GM13976 (cell line): ENCODE measurements at regions not wholly inside any gene's neighbourhood (a gene's known extent, or its start where the extent isn't known, plus 50 kb on each side); places are given as distances from the start of the nearest gene placed in this dataset.

ENCODE experiments used
- DNase-seq: peaks from one replicate; pipeline ENCODE4 v3.0.0; 2012; ENCODE audit warnings: low spot score
- in situ Hi-C: fragments of 300-500 bp; cut with MboI; formaldehyde crosslinking; loops from one replicate; pipeline ENCODE4 v1.12.0; 2022; ENCODE audit warnings: low sequenced_read_pairs, mixed read lengths, inconsistent platforms; ENCODE audit not compliant: unreplicated experiment
- TF ChIP-seq, protein P1 (sequence below): IDR thresholded peaks from 2 replicates; pipeline ENCODE4 v1.5.1; 2012; ENCODE audit warnings: borderline replicate concordance, mild to moderate bottlenecking; ENCODE audit not compliant: insufficient read depth; ENCODE audit errors: extremely low read depth, missing control alignments, control extremely low read depth

DNA sequence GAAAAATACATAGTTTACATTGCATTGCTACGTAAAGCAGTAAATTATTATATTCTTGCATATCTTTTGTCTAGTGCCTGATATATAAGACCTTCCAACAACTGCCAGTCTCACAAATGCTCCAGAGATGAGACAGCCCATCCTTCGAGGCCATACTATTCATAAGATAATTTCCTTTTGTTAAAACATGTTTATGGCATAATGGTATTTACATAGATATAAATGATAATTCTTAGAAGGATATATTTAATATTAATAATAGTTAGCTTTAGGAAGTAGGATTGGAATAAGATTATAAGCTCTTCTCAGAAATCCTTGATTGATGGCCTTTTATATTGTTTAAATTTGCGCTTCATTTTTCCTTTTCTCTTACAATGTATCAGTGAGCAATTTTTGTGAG is 1410.1 kb upstream of the MIR17HG start:
- in situ Hi-C loops: no loop called here
- no peak for DNase-seq
- TF ChIP-seq, protein P1, sequence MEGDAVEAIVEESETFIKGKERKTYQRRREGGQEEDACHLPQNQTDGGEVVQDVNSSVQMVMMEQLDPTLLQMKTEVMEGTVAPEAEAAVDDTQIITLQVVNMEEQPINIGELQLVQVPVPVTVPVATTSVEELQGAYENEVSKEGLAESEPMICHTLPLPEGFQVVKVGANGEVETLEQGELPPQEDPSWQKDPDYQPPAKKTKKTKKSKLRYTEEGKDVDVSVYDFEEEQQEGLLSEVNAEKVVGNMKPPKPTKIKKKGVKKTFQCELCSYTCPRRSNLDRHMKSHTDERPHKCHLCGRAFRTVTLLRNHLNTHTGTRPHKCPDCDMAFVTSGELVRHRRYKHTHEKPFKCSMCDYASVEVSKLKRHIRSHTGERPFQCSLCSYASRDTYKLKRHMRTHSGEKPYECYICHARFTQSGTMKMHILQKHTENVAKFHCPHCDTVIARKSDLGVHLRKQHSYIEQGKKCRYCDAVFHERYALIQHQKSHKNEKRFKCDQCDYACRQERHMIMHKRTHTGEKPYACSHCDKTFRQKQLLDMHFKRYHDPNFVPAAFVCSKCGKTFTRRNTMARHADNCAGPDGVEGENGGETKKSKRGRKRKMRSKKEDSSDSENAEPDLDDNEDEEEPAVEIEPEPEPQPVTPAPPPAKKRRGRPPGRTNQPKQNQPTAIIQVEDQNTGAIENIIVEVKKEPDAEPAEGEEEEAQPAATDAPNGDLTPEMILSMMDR: no peak

DNA sequence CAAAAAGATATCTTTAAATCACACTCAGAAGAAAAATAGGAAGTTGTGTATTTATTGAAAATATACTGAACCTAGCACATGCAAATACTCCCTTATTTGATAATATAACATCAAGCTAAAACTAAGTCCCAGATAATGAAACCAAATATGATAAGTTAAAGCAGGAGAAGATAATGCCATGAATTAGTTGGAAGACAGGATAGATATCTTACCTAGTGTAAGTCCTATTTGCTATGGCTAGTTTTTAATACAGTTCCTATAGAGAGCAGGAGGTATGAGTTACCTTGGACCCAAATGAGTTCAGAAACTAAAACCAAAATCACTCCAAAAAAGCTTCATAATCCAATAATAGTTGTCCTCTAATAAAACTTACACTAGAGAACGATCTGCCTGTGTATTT is 1407.1 kb upstream of the MIR17HG start:
- TF ChIP-seq, protein P1: no peak
- DNase-seq: no peak
- in situ Hi-C loops: no loop called here

DNA sequence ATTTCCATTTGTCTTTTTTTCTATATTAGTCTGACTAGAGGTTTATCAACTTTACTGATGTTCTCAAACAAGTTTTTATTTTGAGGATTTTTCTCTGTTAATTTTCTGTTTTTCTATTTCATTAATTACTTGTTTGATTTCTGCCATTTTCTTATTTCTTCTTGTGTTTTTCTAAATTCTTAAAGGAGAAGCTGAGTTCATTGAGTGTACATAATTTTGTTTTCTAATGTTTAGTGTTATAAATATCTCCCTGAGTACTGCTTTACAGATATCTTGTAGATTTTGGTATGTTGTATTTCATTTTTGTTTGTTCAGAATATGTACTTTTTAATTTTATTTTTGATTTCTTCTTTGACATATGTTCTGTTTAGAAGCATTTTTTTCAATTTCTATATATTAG is 1404.3 kb upstream of the MIR17HG start:
- TF ChIP-seq, protein P1: no peak

DNA sequence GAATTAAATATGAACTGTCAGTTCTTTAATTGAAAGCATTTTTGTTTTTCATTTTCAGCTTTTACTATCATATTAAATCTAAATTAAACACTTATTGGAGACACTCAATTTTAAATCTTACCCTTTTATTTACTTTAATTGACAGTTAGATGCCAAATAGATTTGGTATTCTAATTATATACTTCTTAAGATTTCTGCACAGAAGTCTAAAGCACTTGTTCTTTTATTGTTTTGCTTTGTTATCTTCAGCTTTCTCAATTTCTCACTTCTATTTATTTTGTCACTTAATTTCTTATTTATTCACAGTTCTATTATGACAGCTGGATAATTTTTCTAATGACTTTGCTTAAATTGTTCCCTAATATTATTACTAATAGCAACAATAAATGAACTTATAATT is 1397.3 kb upstream of the MIR17HG start:
- TF ChIP-seq, protein P1: no peak
- in situ Hi-C loops: no loop called here

More for the DNA sequence above, 1404.3 kb upstream of the MIR17HG start:
- no peak for DNase-seq
- in situ Hi-C loops: no loop called here

DNA sequence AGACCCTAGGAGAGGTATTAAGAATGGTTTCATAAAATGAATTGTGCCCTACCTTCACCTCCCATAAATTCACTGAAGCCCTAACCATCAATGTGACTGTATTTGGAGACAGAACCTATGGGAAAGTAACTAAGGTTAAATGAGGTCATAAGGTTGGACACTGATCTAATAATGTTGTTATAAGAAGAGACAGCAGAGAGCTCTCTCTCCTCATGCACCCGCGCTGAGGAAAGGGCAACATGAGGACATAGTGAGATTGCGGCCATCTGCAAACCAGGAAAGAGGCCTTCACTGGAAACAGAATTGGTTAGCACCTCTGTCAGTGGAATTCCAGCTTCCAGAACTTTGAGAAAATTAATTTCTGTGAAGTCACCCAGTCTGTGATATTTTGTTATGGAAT is 1396.1 kb upstream of the MIR17HG start:
- in situ Hi-C loops: no loop called here
- DNase-seq: no peak

More for the DNA sequence above, 1397.3 kb upstream of the MIR17HG start:
- DNase-seq: no peak

DNA sequence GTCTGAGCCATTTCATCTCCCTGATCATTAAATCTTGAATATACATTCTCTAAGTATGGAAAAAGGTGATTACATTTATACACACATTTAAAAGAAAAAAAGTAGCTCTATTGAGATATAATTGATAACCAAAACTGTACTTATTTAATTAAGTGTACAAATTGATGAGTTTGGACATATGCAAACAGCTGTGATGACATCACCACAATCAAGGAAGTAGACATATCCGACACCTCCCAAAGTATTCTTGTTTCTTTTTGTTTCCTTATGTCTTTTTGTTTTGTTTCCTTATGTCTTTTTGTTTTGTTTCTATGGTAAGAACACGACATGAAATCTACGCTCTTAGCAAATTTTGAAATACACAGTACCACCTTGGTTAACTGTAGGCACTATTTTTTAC is 1393.9 kb upstream of the MIR17HG start:
- in situ Hi-C loops: no loop called here
- no peak for DNase-seq
- TF ChIP-seq, protein P1: no peak

More for the DNA sequence above, 1396.1 kb upstream of the MIR17HG start:
- TF ChIP-seq, protein P1: no peak

DNA sequence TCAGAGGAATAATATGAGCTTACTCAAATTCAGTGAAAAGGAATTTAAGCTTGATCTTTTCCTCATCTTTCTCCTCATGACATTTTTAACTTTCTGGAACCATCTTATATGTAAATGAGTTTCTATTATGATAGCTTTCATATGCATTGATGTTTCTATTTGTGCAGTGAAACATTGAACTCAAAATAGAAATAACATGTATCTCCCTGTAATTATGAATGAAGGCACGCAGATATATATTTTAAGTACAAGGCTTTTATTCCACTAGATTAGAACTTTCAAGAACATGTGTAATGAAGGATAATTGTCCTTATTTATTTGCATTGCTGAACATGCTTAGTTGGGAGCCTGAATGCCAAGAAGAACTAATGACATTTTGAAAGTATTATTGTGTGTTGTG is 1391.7 kb upstream of the MIR17HG start:
- DNase-seq: no peak
- TF ChIP-seq, protein P1: no peak
- in situ Hi-C loops: no loop called here
